ENCODE measurements at regions not wholly inside any gene's neighbourhood (a gene's known extent, or its start where the extent isn't known, plus 50 kb on each side); places are given as distances from the start of the nearest gene placed in this dataset.

DNA sequence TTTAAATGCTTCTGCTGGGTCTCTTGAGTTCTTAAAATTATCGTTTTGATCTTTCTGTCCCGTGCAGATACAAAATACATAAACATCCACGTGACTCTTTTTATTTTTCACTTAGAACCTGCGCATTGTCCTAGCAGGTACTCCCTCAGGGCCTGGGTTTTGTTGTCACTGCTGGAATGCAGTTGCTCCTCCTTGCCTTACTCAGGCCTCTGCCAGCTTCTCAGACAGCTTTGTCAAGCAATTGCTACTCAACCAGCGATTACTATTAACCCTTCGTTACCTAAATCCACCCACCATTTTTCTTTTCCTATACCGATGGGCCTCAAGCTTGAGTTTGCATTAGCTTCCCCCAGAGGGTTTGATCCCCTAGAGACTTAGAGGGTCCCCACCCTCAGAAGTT lies 405.9 kb upstream of the RBFOX1 start:
- TF ChIP-seq BHLHE40 (IDR thresholded peaks at IDR 0.05; ENCODE audit: borderline replicate concordance) (no peak), SP1 (IDR thresholded peaks at IDR 0.05) (no peak), ZNF384 (IDR thresholded peaks at IDR 0.05) (no peak), ARNT (IDR thresholded peaks at IDR 0.05) (no peak), FOXA1 (IDR thresholded peaks at IDR 0.05) (no peak), FOXK2 (IDR thresholded peaks at IDR 0.05) (no peak), FOXM1 (IDR thresholded peaks at IDR 0.05; ENCODE audit: borderline replicate concordance) (no peak), HDGF (IDR thresholded peaks at IDR 0.05; ENCODE audit: borderline replicate concordance) (no peak), SUZ12 (IDR thresholded peaks at IDR 0.05) (no peak), ELF4 (IDR thresholded peaks at IDR 0.05) (no peak), NFRKB (IDR thresholded peaks at IDR 0.05) (no peak), L3MBTL2 (conservative IDR thresholded peaks at IDR 0.05) (no peak), PKNOX1 (IDR thresholded peaks at IDR 0.05) (no peak)
